GM12891 (cell line): ENCODE measurements at regions not wholly inside any gene's neighbourhood (a gene's known extent, or its start where the extent isn't known, plus 50 kb on each side); places are given as distances from the start of the nearest gene placed in this dataset.

ENCODE experiments used
- DNase-seq: peaks from one replicate; pipeline ENCODE4 v3.0.0; 2011; ENCODE audit warnings: low spot score; ENCODE audit not compliant: insufficient read length
- FAIRE-seq: peaks from 2 replicates; lab custom pipeline; 2011; peaks lifted over from hg19 to GRCh38; lab: Jason Lieb, UNC
- PAX5 ChIP-seq: IDR thresholded peaks from 2 replicates; pipeline ENCODE4 v1.6.1; 2011; ENCODE audit warnings: low read length, moderate library complexity, mild to moderate bottlenecking; ENCODE audit not compliant: insufficient read depth, severe bottlenecking
- POLR2A ChIP-seq: IDR thresholded peaks from 2 replicates; pipeline ENCODE4 v1.6.1; 2011; ENCODE audit warnings: low read depth, low read length, control low read depth
- POLR2AphosphoS5 ChIP-seq: IDR thresholded peaks from 2 replicates; pipeline ENCODE4 v1.6.1; 2011; ENCODE audit warnings: low read depth, low read length, control low read depth
- POU2F2 ChIP-seq: IDR thresholded peaks from 2 replicates; pipeline ENCODE4 v1.6.1; 2011; ENCODE audit warnings: low read depth, mild to moderate bottlenecking, control low read depth, low read length, moderate library complexity
- SPI1 ChIP-seq: IDR thresholded peaks from 2 replicates; pipeline ENCODE4 v1.6.1; 2011; ENCODE audit warnings: low read depth, low read length, control low read depth
- TAF1 ChIP-seq: IDR thresholded peaks from 2 replicates; pipeline ENCODE4 v1.6.1; 2011; ENCODE audit warnings: low read depth, low read length, control low read depth

DNA sequence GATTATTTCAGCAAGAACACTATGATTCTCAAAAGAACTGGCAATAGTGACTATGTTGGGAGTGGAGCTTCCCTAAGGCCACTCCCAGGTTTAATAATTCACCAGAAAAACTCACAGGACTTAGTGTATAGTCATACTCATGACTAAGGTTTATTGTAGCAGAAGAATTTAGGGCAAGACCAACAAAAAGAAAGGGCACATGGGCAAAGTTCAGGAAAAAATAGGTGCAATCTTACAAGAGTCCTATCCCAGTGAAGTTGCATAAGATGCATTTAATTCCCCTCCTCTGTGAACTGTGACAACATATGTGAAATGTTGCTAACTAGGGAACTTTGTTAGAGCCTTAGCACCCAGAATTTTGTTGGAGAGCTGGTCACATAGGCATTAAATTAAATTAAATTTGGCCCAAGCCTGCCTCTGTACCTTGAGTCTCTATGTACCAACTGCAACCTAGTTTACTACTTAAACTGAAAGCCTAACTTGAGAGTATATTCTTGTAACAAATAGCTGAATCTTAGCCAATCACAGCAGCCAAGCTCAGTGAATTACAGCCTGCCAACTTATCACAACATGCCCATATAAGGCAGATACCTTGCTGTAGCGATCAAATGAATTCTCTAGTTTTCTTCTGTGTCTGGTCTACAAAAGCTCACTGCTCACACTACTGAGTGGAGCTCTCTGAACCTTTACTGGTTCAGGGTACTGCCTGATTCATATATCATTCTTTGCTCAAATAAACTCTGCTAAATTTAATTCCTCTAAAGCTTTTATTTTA lies 386.2 kb upstream of the ARHGEF26 start:
- TF ChIP-seq POU2F2 (no peak), TAF1 (no peak), SPI1 (no peak), POLR2AphosphoS5 (no peak), POLR2A (no peak), PAX5 (no peak)
- no peak for FAIRE-seq
- no peak for DNase-seq

DNA sequence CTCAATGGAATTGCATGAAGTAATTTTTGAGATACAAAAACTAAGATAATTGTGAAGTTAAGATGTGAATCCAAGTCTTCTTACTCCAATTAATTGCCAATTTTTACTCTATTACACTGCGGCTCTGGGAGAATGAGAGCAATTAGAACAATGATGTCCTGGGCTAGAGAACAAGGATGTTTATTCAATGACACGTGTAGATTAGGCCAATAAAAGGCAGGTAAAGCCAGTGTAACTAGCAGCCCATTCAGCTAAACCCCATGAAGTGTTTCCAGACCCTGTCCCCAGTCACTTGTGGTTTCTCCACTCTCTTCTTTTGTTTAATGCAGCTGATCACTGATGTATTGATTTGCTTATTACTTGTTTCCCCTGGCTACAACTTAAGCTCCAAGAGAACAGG lies 381.1 kb upstream of the ARHGEF26 start:
- TF ChIP-seq POLR2A (no peak), TAF1 (no peak), POLR2AphosphoS5 (no peak), PAX5 (no peak), POU2F2 (no peak), SPI1 (no peak)
- DNase-seq (no peak), FAIRE-seq (no peak)

DNA sequence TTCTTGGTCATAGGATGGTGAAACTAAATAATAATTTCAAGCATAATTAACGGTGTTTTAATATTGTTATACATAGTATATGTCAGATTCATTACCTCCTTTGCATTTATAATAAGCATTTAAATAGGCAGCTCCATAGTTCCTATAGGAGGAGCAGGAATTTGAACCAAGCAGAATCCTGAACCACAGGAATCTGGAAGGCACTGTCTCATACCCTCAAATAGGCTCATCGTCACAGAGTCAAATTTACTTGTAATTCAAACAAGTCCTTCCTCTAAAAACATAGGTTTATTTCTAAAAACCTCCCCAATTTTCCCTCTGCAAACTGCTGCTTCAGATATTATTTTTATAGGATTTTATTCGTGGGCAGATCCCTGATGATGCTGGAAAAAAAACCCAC lies 376.3 kb upstream of the ARHGEF26 start:
- TF ChIP-seq PAX5 = no peak
- TF ChIP-seq POU2F2 = no peak
- TF ChIP-seq POLR2A = no peak
- TF ChIP-seq TAF1 = no peak
- TF ChIP-seq POLR2AphosphoS5 = no peak
- TF ChIP-seq SPI1 = no peak
- no peak for FAIRE-seq
- no peak for DNase-seq

DNA sequence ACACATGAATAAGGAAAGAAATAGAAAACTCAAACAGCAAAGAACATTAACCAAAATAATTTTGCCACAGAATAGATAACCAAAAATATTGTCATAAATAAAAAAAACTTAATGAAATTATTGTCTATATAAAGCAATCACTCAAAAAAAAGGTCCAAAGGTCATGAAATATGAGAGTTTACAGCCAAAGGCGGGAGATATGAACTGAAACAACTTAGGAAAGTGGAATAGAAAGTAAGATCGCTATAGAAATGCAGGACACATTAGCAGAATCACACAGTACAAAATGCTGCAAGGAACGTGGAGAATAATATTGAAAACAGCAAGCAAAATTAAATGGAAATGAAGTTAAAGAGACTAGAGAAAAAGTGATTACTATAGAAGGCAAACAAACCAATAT lies 375.0 kb upstream of the ARHGEF26 start:
- no peak for TF ChIP-seq POLR2AphosphoS5
- DNase-seq = no peak
- no peak for FAIRE-seq

DNA sequence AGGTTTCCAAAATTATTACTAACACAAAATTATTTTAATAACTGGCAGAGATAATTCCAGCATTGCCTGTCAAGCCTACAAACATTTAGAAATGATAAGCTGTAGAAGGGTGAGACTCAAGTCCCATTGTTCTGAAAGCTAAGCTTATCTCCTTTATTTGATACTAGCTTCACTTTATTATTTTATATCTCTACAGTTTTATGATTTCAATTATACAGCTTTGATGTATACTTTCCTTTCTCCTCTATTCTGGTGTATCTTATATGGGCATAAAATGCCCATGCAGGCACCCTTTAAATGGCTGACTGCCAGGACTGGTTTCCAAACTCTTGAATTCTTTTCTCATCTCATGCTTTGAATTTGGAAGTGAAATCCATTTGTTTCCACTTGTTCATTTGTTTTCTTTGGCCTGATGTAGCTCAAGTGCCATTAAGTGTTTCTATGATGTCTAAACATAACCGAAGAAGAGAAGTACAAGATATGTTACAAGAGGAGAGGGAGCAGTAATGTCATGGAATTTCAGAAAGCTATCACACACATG lies 372.1 kb upstream of the ARHGEF26 start:
- no peak for TF ChIP-seq POLR2A
- no peak for TF ChIP-seq TAF1
- FAIRE-seq (no peak), DNase-seq (no peak)

DNA sequence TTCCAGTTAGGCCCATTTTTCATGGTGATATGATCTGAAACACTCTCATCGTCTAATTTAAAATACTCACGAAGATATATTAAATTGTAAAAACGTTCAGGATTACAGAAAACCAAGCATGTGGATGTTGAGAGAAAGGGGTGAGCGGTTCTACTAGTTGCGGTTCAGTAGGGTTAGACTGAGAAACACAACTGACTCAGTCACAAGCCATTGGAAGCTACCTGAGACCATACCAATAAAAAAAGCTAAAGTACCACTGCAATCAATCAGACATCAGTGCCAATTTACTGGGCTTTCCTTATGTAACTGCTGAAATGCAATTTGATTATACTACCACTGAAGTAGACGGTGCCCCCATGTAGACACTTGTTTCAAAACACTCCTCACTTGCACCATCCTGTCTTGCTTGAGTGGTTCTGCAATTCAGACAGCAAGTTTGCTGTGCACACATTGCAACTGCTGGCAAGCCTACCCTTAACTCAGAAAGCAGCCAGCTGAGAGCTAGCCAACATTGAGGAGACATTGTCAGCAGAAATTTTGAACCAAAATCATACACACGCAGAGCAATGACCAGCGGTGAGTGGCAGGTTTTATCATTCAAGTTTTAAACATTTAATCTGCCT lies 368.7 kb upstream of the ARHGEF26 start:
- FAIRE-seq = no peak
- TF ChIP-seq SPI1 = no peak
- TF ChIP-seq POLR2A = no peak
- no peak for TF ChIP-seq POU2F2
- no peak for TF ChIP-seq TAF1
- TF ChIP-seq POLR2AphosphoS5 = no peak
- no peak for TF ChIP-seq PAX5
- DNase-seq = no peak

DNA sequence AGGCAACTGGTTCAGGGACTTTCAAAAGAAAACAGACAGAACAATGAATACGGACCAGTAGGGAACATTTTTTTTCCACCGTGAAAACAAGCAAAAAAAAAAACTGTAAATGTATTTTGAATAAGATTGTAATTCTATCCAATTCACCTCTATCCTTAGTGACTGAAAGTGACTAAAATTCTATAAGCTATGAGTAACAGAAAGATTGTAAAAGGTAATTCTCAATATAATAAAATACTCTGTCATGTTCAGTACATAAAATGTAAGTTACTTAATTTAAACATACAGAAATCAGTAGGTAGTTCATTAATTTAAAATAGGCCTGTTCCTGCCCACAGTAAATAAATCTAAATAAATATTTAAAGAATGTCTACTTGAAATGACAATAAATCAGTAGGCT lies 368.2 kb upstream of the ARHGEF26 start:
- TF ChIP-seq POU2F2 = no peak
- no peak for TF ChIP-seq PAX5
- no peak for TF ChIP-seq TAF1
- no peak for TF ChIP-seq SPI1
- TF ChIP-seq POLR2AphosphoS5 = no peak
- TF ChIP-seq POLR2A = no peak
- FAIRE-seq (no peak), DNase-seq (no peak)

DNA sequence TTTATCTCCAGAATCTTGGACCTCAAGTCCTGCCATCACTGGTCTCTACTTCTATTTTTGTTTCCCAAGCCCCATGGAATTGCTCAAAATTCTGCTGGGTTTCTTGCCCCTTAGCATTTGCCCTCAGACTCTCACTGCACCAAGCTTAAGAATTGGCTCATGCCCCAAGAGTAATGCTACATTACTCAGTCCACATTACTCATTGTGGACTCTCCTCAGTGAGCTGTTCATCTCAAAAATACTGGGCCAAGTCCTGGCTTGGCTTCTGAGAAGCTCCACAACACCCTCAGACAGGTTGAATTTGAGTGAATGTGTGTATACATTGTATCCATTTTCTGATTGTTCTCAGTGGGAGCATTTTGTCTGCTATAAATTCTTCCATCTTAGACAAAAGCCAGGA lies 364.4 kb upstream of the ARHGEF26 start:
- no peak for DNase-seq
- no peak for FAIRE-seq
- no peak for TF ChIP-seq POLR2A
- TF ChIP-seq PAX5 = no peak
- TF ChIP-seq POLR2AphosphoS5 = no peak
- no peak for TF ChIP-seq TAF1
- TF ChIP-seq SPI1 = no peak
- TF ChIP-seq POU2F2 = no peak

DNA sequence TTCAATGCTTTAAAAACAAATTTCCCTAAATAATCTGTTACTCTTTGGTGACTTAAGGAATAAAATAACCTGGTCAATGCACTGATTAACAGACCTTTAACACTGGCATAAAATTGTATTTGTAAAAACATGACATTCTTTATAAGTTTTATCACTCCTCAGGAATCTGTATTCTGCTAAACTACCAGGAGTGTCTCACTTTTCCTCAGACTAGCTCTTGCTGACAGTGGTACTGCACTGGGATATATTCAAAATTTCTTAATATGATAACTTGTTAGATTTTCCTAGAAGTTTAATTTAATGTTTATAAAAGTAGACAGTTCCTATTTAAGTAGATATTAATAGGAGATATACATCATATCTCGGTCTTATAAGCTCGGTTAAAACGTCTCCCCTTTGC lies 363.4 kb upstream of the ARHGEF26 start:
- no peak for FAIRE-seq
- TF ChIP-seq SPI1 (no peak), POLR2A (no peak), POLR2AphosphoS5 (no peak), POU2F2 (no peak), PAX5 (no peak), TAF1 (no peak)

DNA sequence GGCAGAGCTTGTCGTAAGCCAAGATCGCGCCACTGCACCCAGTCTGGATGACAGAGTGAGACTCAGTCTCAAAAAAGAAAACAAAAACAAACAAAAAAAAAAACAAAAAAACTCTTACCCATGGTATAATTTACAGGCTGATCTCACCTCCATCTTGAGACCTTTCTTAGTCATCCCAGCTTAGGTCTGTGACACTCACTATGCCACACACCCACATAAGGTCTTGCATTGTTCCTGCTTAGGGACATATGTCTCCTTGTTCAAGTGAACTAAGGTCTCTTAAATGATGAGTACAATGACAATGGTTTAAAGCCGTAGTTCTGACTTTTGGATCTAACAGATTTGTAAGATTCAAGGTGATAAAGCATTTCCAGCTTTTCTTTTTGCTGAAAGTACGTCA lies 360.2 kb upstream of the ARHGEF26 start:
- no peak for TF ChIP-seq SPI1
- no peak for TF ChIP-seq POLR2AphosphoS5
- TF ChIP-seq POLR2A = no peak
- TF ChIP-seq TAF1 = no peak
- TF ChIP-seq PAX5 = no peak
- DNase-seq (no peak), FAIRE-seq (no peak)

More for the DNA sequence above, 363.4 kb upstream of the ARHGEF26 start:
- no peak for DNase-seq
